H1 (cell line): ENCODE measurements at regions not wholly inside any gene's neighbourhood (a gene's known extent, or its start where the extent isn't known, plus 50 kb on each side); places are given as distances from the start of the nearest gene placed in this dataset.

Experiments used
- CTCF ChIA-PET: fragments of 300-600 bp; sonication (Branson Sonifier 250); formaldehyde crosslinking; loops from one replicate; lab custom pipeline; 2021; ENCODE audit not compliant: partially characterized antibody; lab: Charles Lee
- POLR2A ChIA-PET: fragments of 300-600 bp; sonication (Branson Sonifier 250); formaldehyde crosslinking; loops from one replicate; lab custom pipeline; 2021; ENCODE audit warnings: inconsistent platforms; ENCODE audit not compliant: partially characterized antibody; lab: Charles Lee
- DNase-seq, 2 experiments: peaks; one replicate each; pipeline versions ENCODE4 v3.0.0 to v3.0.0-alpha.2; 2010 to 2022; ENCODE audit warnings: low spot score in 2 of 2, low read depth in 1 of 2, mixed read lengths in 1 of 2
- FAIRE-seq: peaks from 2 replicates; lab custom pipeline; 2011; peaks lifted over from hg19 to GRCh38; lab: Jason Lieb, UNC
- H2AFZ ChIP-seq: 2 replicates; pipeline ENCODE4 v1.8.1; 2012; ENCODE audit warnings: low read length, inconsistent platforms
- H2AK5ac ChIP-seq: 2 replicates; pipeline ENCODE4 v1.6.1; 2013; ENCODE audit warnings: low read depth, low read length
- H2BK120ac ChIP-seq: replicated peaks from 2 replicates; pipeline ENCODE3; 2013; ENCODE audit warnings: low read depth, low read length, inconsistent platforms
- H2BK12ac ChIP-seq: 2 replicates; pipeline ENCODE4 v1.6.1; 2013; ENCODE audit warnings: low read depth, low read length
- H2BK15ac ChIP-seq: 2 replicates; pipeline ENCODE4 v1.6.1; 2013; ENCODE audit warnings: low read length
- H2BK20ac ChIP-seq: 2 replicates; pipeline ENCODE4 v1.6.1; 2013; ENCODE audit warnings: low read length
- H2BK5ac ChIP-seq: 2 replicates; pipeline ENCODE4 v1.6.1; 2013; ENCODE audit warnings: low read depth, low read length
- H3K14ac ChIP-seq: 2 replicates; pipeline ENCODE4 v1.6.1; 2013; ENCODE audit warnings: inconsistent platforms; ENCODE audit not compliant: insufficient read length
- H3K18ac ChIP-seq: 2 replicates; pipeline ENCODE4 v1.6.1; 2013; ENCODE audit warnings: low read length; ENCODE audit errors: extremely low read depth
- H3K23ac ChIP-seq: 2 replicates; pipeline ENCODE4 v1.6.1; 2013; ENCODE audit warnings: inconsistent platforms; ENCODE audit not compliant: insufficient read length
- H3K23me2 ChIP-seq: 2 replicates; pipeline ENCODE4 v1.6.1; 2013; ENCODE audit warnings: low read depth, low read length
- H3K27ac ChIP-seq: 2 replicates; pipeline ENCODE4 v1.6.1; 2011; ENCODE audit warnings: low read depth, low read length, inconsistent platforms
- H3K27me3 ChIP-seq, 4 experiments: replicated peaks in 1 of 4; 1 replicate in 1 of 4; 2 replicates in 3 of 4; pipeline versions ENCODE4 v1.6.1 to v1.8.1; 2011 to 2013; ENCODE audit warnings: low read length in 3 of 4, mild to moderate bottlenecking in 3 of 4, inconsistent platforms in 2 of 4, mixed read lengths in 2 of 4, moderate library complexity in 1 of 4; ENCODE audit not compliant: control insufficient read depth in 3 of 4, insufficient read depth in 3 of 4; ENCODE audit errors: extremely low read depth in 1 of 4
- H3K36me3 ChIP-seq, 4 experiments: 2 replicates each; pipeline versions ENCODE4 v1.6.1 to v1.8.1; 2011 to 2013; ENCODE audit warnings: mild to moderate bottlenecking in 4 of 4, low read length in 3 of 4, moderate library complexity in 2 of 4, control low read depth in 1 of 4, inconsistent platforms in 1 of 4; ENCODE audit not compliant: insufficient read depth in 4 of 4, control insufficient read depth in 2 of 4
- H3K4ac ChIP-seq: replicated peaks from 2 replicates; pipeline ENCODE3; 2013; ENCODE audit warnings: low read length, low read depth, mixed read lengths, inconsistent platforms; ENCODE audit not compliant: insufficient read length
- H3K4me1 ChIP-seq, 4 experiments: replicated peaks in 1 of 4; 1 replicate in 1 of 4; 2 replicates in 3 of 4; pipeline versions ENCODE4 v1.6.1 to v1.8.1; 2011 to 2013; ENCODE audit warnings: low read length in 3 of 4, inconsistent platforms in 2 of 4, mixed read lengths in 1 of 4; ENCODE audit not compliant: insufficient read depth in 4 of 4, control insufficient read depth in 3 of 4
- H3K4me2 ChIP-seq, 2 experiments: 2 replicates each; pipeline versions ENCODE4 v1.6.1 to v1.8.1; 2011 to 2013; ENCODE audit warnings: low read depth in 2 of 2, low read length in 2 of 2, control low read depth in 1 of 2, inconsistent platforms in 1 of 2, mild to moderate bottlenecking in 1 of 2; ENCODE audit not compliant: insufficient read depth in 1 of 2
- H3K4me3 ChIP-seq, 4 experiments: fragments of 200-600, 300-600 bp in 1 of 4; sonication (generic), shearing (Covaris generic), sonication (Bioruptor Twin) in 1 of 4; 2 replicates each; pipeline versions ENCODE4 v1.5.1 to v1.8.1; 2011 to 2016; ENCODE audit warnings: low read length in 4 of 4, low read depth in 3 of 4, control low read depth in 2 of 4, inconsistent platforms in 2 of 4, mild to moderate bottlenecking in 2 of 4, mixed read lengths in 1 of 4, moderate library complexity in 1 of 4; ENCODE audit not compliant: insufficient read depth in 2 of 4; ENCODE audit errors: extremely low read depth in 1 of 4
- H3K56ac ChIP-seq: replicated peaks from 2 replicates; pipeline ENCODE3; 2013; ENCODE audit warnings: low read depth, mild to moderate bottlenecking, mixed read lengths, low read length, inconsistent platforms; ENCODE audit not compliant: insufficient read length
- H3K79me1 ChIP-seq: 2 replicates; pipeline ENCODE4 v1.6.1; 2013; ENCODE audit warnings: low read depth, low read length, control low read depth
- H3K79me2 ChIP-seq, 2 experiments: 2 replicates each; pipeline versions ENCODE4 v1.6.1 to v1.8.1; 2012 to 2013; ENCODE audit warnings: low read length in 2 of 2, mild to moderate bottlenecking in 2 of 2, inconsistent platforms in 1 of 2; ENCODE audit not compliant: insufficient read depth in 2 of 2, control insufficient read depth in 1 of 2
- H3K9ac ChIP-seq, 4 experiments: replicated peaks in 1 of 4; 1 replicate in 1 of 4; 2 replicates in 3 of 4; pipeline versions ENCODE4 v1.6.1 to v1.8.1; 2011 to 2013; ENCODE audit warnings: low read depth in 3 of 4, low read length in 3 of 4, control low read depth in 2 of 4, mild to moderate bottlenecking in 2 of 4, moderate library complexity in 2 of 4, inconsistent platforms in 1 of 4; ENCODE audit errors: extremely low read depth in 1 of 4
- H3K9me3 ChIP-seq, 2 experiments: 2 replicates each; pipeline versions ENCODE4 v1.6.1 to v1.8.1; 2012 to 2013; ENCODE audit warnings: mild to moderate bottlenecking in 2 of 2, moderate library complexity in 2 of 2, control low read depth in 1 of 2, inconsistent platforms in 1 of 2, low read depth in 1 of 2, low read length in 1 of 2, mixed read lengths in 1 of 2; ENCODE audit not compliant: insufficient read depth in 2 of 2
- H4K20me1 ChIP-seq, 2 experiments: replicated peaks in 1 of 2; 2 replicates each; pipeline versions ENCODE3 to v1.8.1; 2011 to 2013; ENCODE audit warnings: inconsistent platforms in 2 of 2, low read length in 2 of 2, mild to moderate bottlenecking in 1 of 2; ENCODE audit not compliant: insufficient read depth in 2 of 2, control insufficient read depth in 1 of 2
- H4K5ac ChIP-seq: 2 replicates; pipeline ENCODE4 v1.6.1; 2013; ENCODE audit warnings: low read length, low read depth, mixed read lengths, inconsistent platforms; ENCODE audit not compliant: insufficient read length
- H4K8ac ChIP-seq: 2 replicates; pipeline ENCODE4 v1.8.0; 2013; ENCODE audit warnings: mild to moderate bottlenecking, moderate library complexity, low read length, inconsistent platforms; ENCODE audit not compliant: insufficient read depth; ENCODE audit errors: extremely low read depth
- H4K91ac ChIP-seq: replicated peaks from 2 replicates; pipeline ENCODE3; 2013; ENCODE audit warnings: low read length, mixed read lengths, inconsistent platforms; ENCODE audit not compliant: insufficient read length
- BRCA1 ChIP-seq: IDR thresholded peaks from 2 replicates; pipeline ENCODE4 v1.6.1; 2012; ENCODE audit warnings: low read depth, low read length, improper control_type of control experiment
- CBX5 ChIP-seq: fragments of 300-800, 300-1000 bp; sonication (generic); IDR thresholded peaks from 2 replicates; pipeline ENCODE4 v1.7.1; 2016; ENCODE audit warnings: antibody characterized with exemption, low read length, low read depth
- EZH2 ChIP-seq: fragments of 200-600 bp; sonication (generic); IDR thresholded peaks from 2 replicates; pipeline ENCODE4 v1.7.1; 2012; ENCODE audit warnings: low read depth, mild to moderate bottlenecking, moderate library complexity, low read length, inconsistent platforms; ENCODE audit not compliant: severe bottlenecking
- FOSL1 ChIP-seq: IDR thresholded peaks from 2 replicates; pipeline ENCODE4 v1.6.1; 2011; ENCODE audit warnings: mild to moderate bottlenecking, low read depth, low read length, moderate library complexity; ENCODE audit not compliant: insufficient read depth
- HDAC2 ChIP-seq, 2 experiments: fragments of 300-600 bp in 1 of 2; sonication (generic) in 1 of 2; IDR thresholded peaks; 2 replicates each; pipeline ENCODE4 v1.6.1; 2011 to 2012; ENCODE audit warnings: low read depth in 2 of 2, low read length in 2 of 2, mild to moderate bottlenecking in 2 of 2, moderate library complexity in 2 of 2, borderline replicate concordance in 1 of 2, inconsistent platforms in 1 of 2
- HDAC6 ChIP-seq: IDR thresholded peaks from one replicate; pipeline ENCODE4 v1.7.1; 2012; ENCODE audit warnings: low read depth, mild to moderate bottlenecking, inconsistent platforms, low read length, moderate library complexity
- RFX5 ChIP-seq: IDR thresholded peaks from 2 replicates; pipeline ENCODE4 v1.6.1; 2011; ENCODE audit warnings: low read depth, low read length, improper control_type of control experiment, borderline replicate concordance
- RXRA ChIP-seq: IDR thresholded peaks from 2 replicates; pipeline ENCODE4 v1.6.1; 2011; ENCODE audit warnings: low read depth, mild to moderate bottlenecking, low read length, moderate library complexity; ENCODE audit not compliant: insufficient read depth
- SIN3A ChIP-seq, 2 experiments: IDR thresholded peaks in 1 of 2; conservative IDR thresholded peaks in 1 of 2; 2 replicates each; pipeline ENCODE4 v1.6.1; 2011 to 2012; ENCODE audit warnings: low read length in 2 of 2, improper control_type of control experiment in 1 of 2, low read depth in 1 of 2, mild to moderate bottlenecking in 1 of 2
- SP4 ChIP-seq: IDR thresholded peaks from 2 replicates; pipeline ENCODE4 v1.6.1; 2012; ENCODE audit warnings: low read length, inconsistent platforms
- TAF7 ChIP-seq: optimal IDR thresholded peaks from 2 replicates; pipeline ENCODE3; 2011; ENCODE audit warnings: low read depth, mild to moderate bottlenecking, inconsistent platforms, low read length, moderate library complexity, borderline replicate concordance
- whole genome bisulfite sequencing, 2 experiments: shearing (Covaris generic) in 1 of 2; methylation state at CpG; one replicate each; pipeline versions ENCODE4 v1.1.6 to v1.1.7; 2013 to 2015; ENCODE audit warnings: low lambda C conversion rate in 2 of 2, mixed read lengths in 2 of 2, inconsistent platforms in 1 of 2, low coverage in 1 of 2, missing lambda C conversion rate in 1 of 2; ENCODE audit not compliant: insufficient replicate concordance in 2 of 2, insufficient coverage in 1 of 2, insufficient read length in 1 of 2; ENCODE audit errors: extremely low coverage in 1 of 2, missing lambda C conversion rate in 1 of 2; 5-methylcytosine and 5-hydroxymethylcytosine counted together
- TF ChIP-seq, protein P1 (sequence below): IDR thresholded peaks from 2 replicates; pipeline ENCODE4 v1.6.1; 2012; ENCODE audit warnings: inconsistent platforms
- TF ChIP-seq, protein P2 (sequence below): IDR thresholded peaks from 2 replicates; pipeline ENCODE4 v1.6.1; 2012; ENCODE audit warnings: inconsistent platforms

DNA sequence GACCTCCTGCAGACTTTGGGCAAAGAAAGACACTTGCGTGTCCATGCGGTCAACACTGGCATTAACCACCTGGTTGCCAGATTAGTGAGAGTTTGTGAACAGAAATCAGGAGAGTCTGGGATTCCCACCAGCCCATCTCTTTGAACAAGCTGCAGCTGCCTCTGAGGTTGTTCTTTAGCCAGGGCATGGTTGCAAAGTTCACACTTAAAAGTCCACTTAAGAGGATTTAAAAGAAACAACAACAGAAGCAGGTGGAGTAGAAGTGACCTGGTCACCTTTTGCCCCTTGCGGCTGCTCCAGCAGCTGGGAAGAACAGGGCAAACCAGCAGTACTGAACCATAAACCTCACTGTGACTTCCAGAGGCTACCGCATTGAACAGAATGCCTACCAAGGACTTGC is 97.3 kb downstream of the FOXB1 start:
- Histone ChIP-seq H4K8ac (no peak overlapping the region), H3K27me3 (no peaks in the 10 kb centered on the region), H2BK120ac (no peak overlapping the region), H3K56ac (no peak overlapping the region), H3K27ac (no peak overlapping the region), H3K79me1 (no peaks in the 10 kb centered on the region), H4K5ac (no peak overlapping the region), H3K79me2 (no peaks in the 10 kb centered on the region), H3K4me2 (no peak overlapping the region), H2AFZ (peak overlapping the region; percentile 5), H3K23ac (no peak overlapping the region), H3K18ac (no peak overlapping the region), H3K4ac (no peak overlapping the region), H2BK20ac (no peak overlapping the region), H3K36me3 (no peaks in the 10 kb centered on the region), H2BK5ac (no peak overlapping the region), H2AK5ac (no peak overlapping the region), H3K23me2 (no peaks in the 10 kb centered on the region), H2BK15ac (no peak overlapping the region), H3K9me3 (peaks cover 0 to 9% of the 10 kb centered on the region in 2 experiments; a peak in 2 of 4 replicates), H3K4me1 (no peaks in the 10 kb centered on the region; a peak in 1 of 7 replicates), H2BK12ac (no peak overlapping the region), H4K20me1 (no peaks in the 10 kb centered on the region), H3K9ac (no peak overlapping the region), H3K14ac (no peak overlapping the region), H3K4me3 (no peak overlapping the region), H4K91ac (no peak overlapping the region)
- no peak for FAIRE-seq
- no peak for DNase-seq
- CTCF ChIA-PET = interaction anchor here (1.0 to 1.5 kb wide), 3 partner anchors 13 to 171 kb away, joined by 3 read pairs; no protein-coding TSS in a partner anchor
- WGBS, 2 experiments = 85% methylated on average over 4 of the region's 4 CpGs; no CpG with 5 or more reads in 1 of the 2 experiments
- POLR2A ChIA-PET = interaction anchor here (0.5 kb wide), 1 partner anchor 39 kb away, joined by 4 read pairs; no protein-coding TSS in a partner anchor
- TF ChIP-seq BRCA1 (no peak), CBX5 (no peak), SP4 (no peak), FOSL1 (no peak), RFX5 (no peak), HDAC6 (no peak), RXRA (no peak), HDAC2 (IDR thresholded peaks at IDR 0.05; ENCODE audit: borderline replicate concordance in 1 of 2, low read depth in 2 of 2, low read length in 2 of 2) (no peak), EZH2 (no peak), TAF7 (no peak), SIN3A (conservative IDR thresholded peaks at IDR 0.05 in 1 of 2, IDR thresholded peaks at IDR 0.05 in 1 of 2; ENCODE audit: low read depth in 1 of 2, low read length in 2 of 2) (no peak)
- TF ChIP-seq, protein P1, sequence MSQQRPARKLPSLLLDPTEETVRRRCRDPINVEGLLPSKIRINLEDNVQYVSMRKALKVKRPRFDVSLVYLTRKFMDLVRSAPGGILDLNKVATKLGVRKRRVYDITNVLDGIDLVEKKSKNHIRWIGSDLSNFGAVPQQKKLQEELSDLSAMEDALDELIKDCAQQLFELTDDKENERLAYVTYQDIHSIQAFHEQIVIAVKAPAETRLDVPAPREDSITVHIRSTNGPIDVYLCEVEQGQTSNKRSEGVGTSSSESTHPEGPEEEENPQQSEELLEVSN = no peak
- TF ChIP-seq, protein P2, sequence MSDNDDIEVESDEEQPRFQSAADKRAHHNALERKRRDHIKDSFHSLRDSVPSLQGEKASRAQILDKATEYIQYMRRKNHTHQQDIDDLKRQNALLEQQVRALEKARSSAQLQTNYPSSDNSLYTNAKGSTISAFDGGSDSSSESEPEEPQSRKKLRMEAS = no peak
